Panc1 (cell line): ENCODE measurements at regions not wholly inside any gene's neighbourhood (a gene's known extent, or its start where the extent isn't known, plus 50 kb on each side); places are given as distances from the start of the nearest gene placed in this dataset.

Experiments used
- POLR2AphosphoS5 ChIP-seq: IDR thresholded peaks from 2 replicates; pipeline ENCODE4 v1.6.1; 2012; ENCODE audit warnings: mild to moderate bottlenecking, low read depth, low read length, moderate library complexity
- SIN3A ChIP-seq: IDR thresholded peaks from 2 replicates; pipeline ENCODE4 v1.6.1; 2012; ENCODE audit warnings: low read depth, mild to moderate bottlenecking, low read length, moderate library complexity, borderline replicate concordance; ENCODE audit not compliant: insufficient read depth

- TF ChIP-seq POLR2AphosphoS5, result no peak
- no peak for TF ChIP-seq SIN3A
These were observed 360.3 kb upstream of the TPM1 start for GRCh38 chr15:62681939-62682896.
